OCI-LY7 (cell line): ENCODE measurements at regions not wholly inside any gene's neighbourhood (a gene's known extent, or its start where the extent isn't known, plus 50 kb on each side); places are given as distances from the start of the nearest gene placed in this dataset.

ENCODE experiments used
- BruUV-seq: library from RNA; stranded (reverse); fragments of 400-500 nt; replicated peaks from 2 replicates; lab custom pipeline; 2021; lab: Mats Ljungman, UMichigan
- CTCF ChIA-PET: fragments of 300-600 bp; sonication (Branson Sonifier 250); formaldehyde crosslinking; loops from one replicate; lab custom pipeline; 2022; ENCODE audit warnings: antibody characterized with exemption; ENCODE audit not compliant: unreplicated experiment; lab: Charles Lee
- POLR2A ChIA-PET: fragments of 300-600 bp; sonication (Branson Sonifier 250); formaldehyde crosslinking; loops from one replicate; lab custom pipeline; 2022; ENCODE audit warnings: antibody characterized with exemption; lab: Charles Lee
- DNase-seq: peaks from one replicate; pipeline ENCODE4 v3.0.0-alpha.2; 2015; ENCODE audit warnings: low spot score
- H2AFZ ChIP-seq: fragments of 200-600 bp; sonication (generic), shearing (Covaris generic); 2 replicates; pipeline ENCODE4 v1.6.1; 2014; ENCODE audit warnings: mild to moderate bottlenecking, antibody characterized with exemption, low read length, moderate library complexity
- H3K27ac ChIP-seq: fragments of 200-600 bp; sonication (generic); 2 replicates; pipeline ENCODE4 v1.5.1; 2014; ENCODE audit warnings: mixed run types, low read depth, mild to moderate bottlenecking, moderate library complexity, low read length, inconsistent platforms; ENCODE audit not compliant: poor library complexity, severe bottlenecking
- H3K36me3 ChIP-seq: fragments of 200-600 bp; sonication (generic); 2 replicates; pipeline ENCODE4 v1.6.1; 2014; ENCODE audit warnings: mild to moderate bottlenecking, antibody characterized with exemption, low read length, moderate library complexity, mixed read lengths; ENCODE audit not compliant: insufficient read depth
- H3K4me1 ChIP-seq: fragments of 200-600 bp; sonication (generic); 2 replicates; pipeline ENCODE4 v1.5.1; 2014; ENCODE audit warnings: mild to moderate bottlenecking, low read length; ENCODE audit not compliant: insufficient read depth, poor library complexity, severe bottlenecking
- H3K4me2 ChIP-seq: fragments of 200-600 bp; sonication (generic); 2 replicates; pipeline ENCODE4 v1.6.1; 2014; ENCODE audit warnings: mild to moderate bottlenecking, low read length
- H3K4me3 ChIP-seq: fragments of 200-600 bp; sonication (generic); 2 replicates; pipeline ENCODE4 v1.5.1; 2014; ENCODE audit warnings: mild to moderate bottlenecking, low read depth, low read length; ENCODE audit not compliant: poor library complexity, severe bottlenecking
- H3K79me2 ChIP-seq: fragments of 200-600 bp; sonication (generic); 2 replicates; pipeline ENCODE4 v1.6.1; 2016; ENCODE audit warnings: low read depth, mild to moderate bottlenecking, low read length, moderate library complexity, mixed read lengths; ENCODE audit not compliant: insufficient read depth
- H3K9me2 ChIP-seq: fragments of 200-600 bp; sonication (generic); 2 replicates; pipeline ENCODE4 v1.6.1; 2016; ENCODE audit warnings: mild to moderate bottlenecking, low read length, mixed read lengths; ENCODE audit not compliant: insufficient read depth
- H3K9me3 ChIP-seq: fragments of 200-600 bp; sonication (generic); 2 replicates; pipeline ENCODE4 v1.6.1; 2014; ENCODE audit warnings: mild to moderate bottlenecking, mixed run types, low read length, mixed read lengths
- H4K20me1 ChIP-seq: fragments of 200-600 bp; sonication (generic); 2 replicates; pipeline ENCODE4 v1.6.1; 2014; ENCODE audit warnings: mild to moderate bottlenecking, antibody characterized with exemption, low read length, moderate library complexity, mixed read lengths; ENCODE audit not compliant: insufficient read depth
- EZH2phosphoT487 ChIP-seq: fragments of 200-600 bp; sonication (generic); IDR thresholded peaks from 2 replicates; pipeline ENCODE4 v1.6.1; 2018; ENCODE audit warnings: low read depth, borderline replicate concordance, mild to moderate bottlenecking, mixed run types, antibody characterized with exemption, low read length, moderate library complexity, mixed read lengths
- intact Hi-C: fragments of 100-400 bp; cut with micrococcal nuclease; formaldehyde crosslinking; loops from one replicate; pipeline ENCODE4 v1.10.0; 2022; ENCODE audit not compliant: unreplicated experiment
- TF ChIP-seq, protein P1 (sequence below): fragments of 200-600 bp; sonication (generic); conservative IDR thresholded peaks from 2 replicates; pipeline ENCODE4 v1.5.1; 2014; ENCODE audit warnings: mild to moderate bottlenecking, antibody characterized with exemption, low read length, moderate library complexity, mixed read lengths

DNA sequence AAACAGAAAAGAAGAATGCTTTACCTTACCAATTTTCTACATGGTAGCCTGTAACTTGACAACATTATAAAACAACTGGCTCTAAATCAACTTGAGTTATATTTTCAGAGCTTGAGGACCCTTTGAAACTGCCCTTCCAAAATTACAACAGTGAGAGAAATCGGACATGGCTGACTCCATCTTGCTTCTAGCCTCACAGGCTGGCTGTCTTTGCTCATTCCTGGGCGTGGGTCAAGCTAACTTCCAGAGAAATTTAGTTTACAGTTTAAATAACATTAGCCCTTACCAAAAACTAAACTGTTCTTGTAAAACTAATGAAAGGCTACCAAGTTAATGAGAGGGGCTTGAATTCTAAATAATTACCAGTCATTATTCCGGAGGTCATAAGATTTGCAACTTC is 183.4 kb downstream of the AKR1D1 start:
- no peaks in the 10 kb centered on the region for H3K4me1 ChIP-seq
- no TSS peak for BruUV-seq
- no peak for TF ChIP-seq EZH2phosphoT487
- TF ChIP-seq, protein P1, sequence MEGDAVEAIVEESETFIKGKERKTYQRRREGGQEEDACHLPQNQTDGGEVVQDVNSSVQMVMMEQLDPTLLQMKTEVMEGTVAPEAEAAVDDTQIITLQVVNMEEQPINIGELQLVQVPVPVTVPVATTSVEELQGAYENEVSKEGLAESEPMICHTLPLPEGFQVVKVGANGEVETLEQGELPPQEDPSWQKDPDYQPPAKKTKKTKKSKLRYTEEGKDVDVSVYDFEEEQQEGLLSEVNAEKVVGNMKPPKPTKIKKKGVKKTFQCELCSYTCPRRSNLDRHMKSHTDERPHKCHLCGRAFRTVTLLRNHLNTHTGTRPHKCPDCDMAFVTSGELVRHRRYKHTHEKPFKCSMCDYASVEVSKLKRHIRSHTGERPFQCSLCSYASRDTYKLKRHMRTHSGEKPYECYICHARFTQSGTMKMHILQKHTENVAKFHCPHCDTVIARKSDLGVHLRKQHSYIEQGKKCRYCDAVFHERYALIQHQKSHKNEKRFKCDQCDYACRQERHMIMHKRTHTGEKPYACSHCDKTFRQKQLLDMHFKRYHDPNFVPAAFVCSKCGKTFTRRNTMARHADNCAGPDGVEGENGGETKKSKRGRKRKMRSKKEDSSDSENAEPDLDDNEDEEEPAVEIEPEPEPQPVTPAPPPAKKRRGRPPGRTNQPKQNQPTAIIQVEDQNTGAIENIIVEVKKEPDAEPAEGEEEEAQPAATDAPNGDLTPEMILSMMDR = no peak
- no peak overlapping the region for H3K27ac ChIP-seq
- no peak overlapping the region for H2AFZ ChIP-seq
- ChIA-PET CTCF (no interaction called here), POLR2A (no interaction called here)
- H3K9me3 ChIP-seq = no peaks in the 10 kb centered on the region
- H3K4me3 ChIP-seq = no peak overlapping the region
- H3K79me2 ChIP-seq = no peaks in the 10 kb centered on the region
- intact Hi-C loops = no loop called here
- no peaks in the 10 kb centered on the region for H4K20me1 ChIP-seq
- DNase-seq = no peak
- H3K36me3 ChIP-seq = no peaks in the 10 kb centered on the region
- H3K9me2 ChIP-seq = no peaks in the 10 kb centered on the region
- H3K4me2 ChIP-seq = no peak overlapping the region

DNA sequence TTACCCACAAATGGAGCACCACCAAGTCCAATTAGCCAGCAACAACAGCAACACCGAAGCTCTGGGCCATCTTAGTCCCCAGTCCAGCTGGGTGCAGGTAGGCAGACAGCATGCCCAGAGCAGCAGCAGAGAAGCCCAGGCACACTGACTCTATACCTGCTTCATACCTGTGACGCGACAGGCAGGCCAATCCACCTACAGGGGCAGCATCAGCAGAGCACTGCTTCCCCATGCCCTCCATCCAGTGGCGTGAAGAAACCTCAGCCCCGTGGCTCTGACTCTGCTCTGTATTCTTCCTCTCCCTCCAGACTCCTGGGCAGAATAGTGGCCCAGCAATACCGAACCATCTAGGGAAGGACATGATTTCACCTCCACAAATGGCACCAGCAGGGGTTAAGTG is 191.7 kb downstream of the AKR1D1 start:
- Histone ChIP-seq H4K20me1 (no peaks in the 10 kb centered on the region), H3K4me3 (no peak overlapping the region), H3K9me2 (no peaks in the 10 kb centered on the region), H3K79me2 (no peaks in the 10 kb centered on the region), H3K4me2 (no peak overlapping the region), H3K9me3 (no peaks in the 10 kb centered on the region), H3K36me3 (no peaks in the 10 kb centered on the region), H2AFZ (no peak overlapping the region), H3K4me1 (no peaks in the 10 kb centered on the region), H3K27ac (no peak overlapping the region)
- no TSS peak for BruUV-seq
- DNase-seq = no peak
- POLR2A ChIA-PET = no interaction called here
- CTCF ChIA-PET = no interaction called here
- TF ChIP-seq, protein P1 = no peak
- TF ChIP-seq EZH2phosphoT487 = no peak
- intact Hi-C loops = no loop called here

DNA sequence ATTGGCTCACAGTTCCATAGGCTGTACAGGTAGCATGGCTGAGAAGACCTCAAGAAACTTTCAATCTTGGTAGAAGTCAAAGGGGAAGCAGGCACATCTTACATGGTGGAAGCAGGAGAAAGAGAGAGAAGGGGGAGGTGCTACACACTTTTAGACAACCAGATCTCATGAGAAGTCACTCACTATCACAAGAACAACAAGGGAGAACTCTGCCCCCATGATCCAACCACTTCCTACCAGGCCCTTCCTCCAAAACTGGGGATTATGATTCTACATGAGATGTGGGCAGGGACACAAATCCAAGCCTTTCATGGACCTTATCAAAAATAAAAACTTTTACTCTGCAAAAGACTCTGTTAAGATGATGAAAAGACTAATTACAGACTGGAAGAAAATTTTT is 183.2 kb upstream of the TRIM24 start:
- Histone ChIP-seq H3K4me2 (no peak overlapping the region), H4K20me1 (no peaks in the 10 kb centered on the region), H3K27ac (no peak overlapping the region), H3K9me3 (no peaks in the 10 kb centered on the region), H2AFZ (no peak overlapping the region), H3K4me3 (no peak overlapping the region), H3K9me2 (no peaks in the 10 kb centered on the region), H3K36me3 (no peaks in the 10 kb centered on the region), H3K79me2 (no peaks in the 10 kb centered on the region), H3K4me1 (no peaks in the 10 kb centered on the region)
- POLR2A ChIA-PET = no interaction called here
- CTCF ChIA-PET = no interaction called here
- no peak for DNase-seq
- no TSS peak for BruUV-seq
- TF ChIP-seq EZH2phosphoT487 = no peak
- TF ChIP-seq, protein P1 = no peak
- intact Hi-C loops = no loop called here
